ENCODE measurements at regions not wholly inside any gene's neighbourhood (a gene's known extent, or its start where the extent isn't known, plus 50 kb on each side); places are given as distances from the start of the nearest gene placed in this dataset.
A peak's percentile ranks its signal among the peaks of the same experiment; 100 is the strongest.

DNA sequence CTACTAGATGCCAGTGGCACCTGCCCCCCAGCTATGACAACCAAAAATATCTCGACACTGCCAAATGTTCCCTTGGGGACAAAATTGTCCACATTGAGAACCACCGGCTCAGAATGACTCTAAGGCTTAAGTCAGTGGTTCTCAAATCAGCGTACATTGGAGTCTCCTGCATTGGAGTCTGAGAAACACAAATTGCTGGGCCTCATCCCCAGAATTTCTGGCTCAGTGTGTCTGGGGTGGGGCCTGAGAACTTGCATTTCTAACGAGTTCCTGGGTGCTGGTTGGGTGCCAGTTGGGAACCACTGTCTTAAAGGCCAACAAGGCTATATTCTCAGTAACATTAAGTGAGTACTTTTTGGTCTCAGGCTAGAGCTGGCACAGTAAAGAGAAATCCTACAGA is 77.7 kb upstream of the GADD45A start:
- H3K4me1 Mint-ChIP-seq: peaks cover 22% of the 10 kb centered on the region
- H3K27ac Mint-ChIP-seq: peak overlapping the region; percentile 39 to 97 (median 76)
- no peaks in the 10 kb centered on the region for H3K27me3 Mint-ChIP-seq (ENCODE audit: low read depth)
- TF ChIP-seq, protein P1, sequence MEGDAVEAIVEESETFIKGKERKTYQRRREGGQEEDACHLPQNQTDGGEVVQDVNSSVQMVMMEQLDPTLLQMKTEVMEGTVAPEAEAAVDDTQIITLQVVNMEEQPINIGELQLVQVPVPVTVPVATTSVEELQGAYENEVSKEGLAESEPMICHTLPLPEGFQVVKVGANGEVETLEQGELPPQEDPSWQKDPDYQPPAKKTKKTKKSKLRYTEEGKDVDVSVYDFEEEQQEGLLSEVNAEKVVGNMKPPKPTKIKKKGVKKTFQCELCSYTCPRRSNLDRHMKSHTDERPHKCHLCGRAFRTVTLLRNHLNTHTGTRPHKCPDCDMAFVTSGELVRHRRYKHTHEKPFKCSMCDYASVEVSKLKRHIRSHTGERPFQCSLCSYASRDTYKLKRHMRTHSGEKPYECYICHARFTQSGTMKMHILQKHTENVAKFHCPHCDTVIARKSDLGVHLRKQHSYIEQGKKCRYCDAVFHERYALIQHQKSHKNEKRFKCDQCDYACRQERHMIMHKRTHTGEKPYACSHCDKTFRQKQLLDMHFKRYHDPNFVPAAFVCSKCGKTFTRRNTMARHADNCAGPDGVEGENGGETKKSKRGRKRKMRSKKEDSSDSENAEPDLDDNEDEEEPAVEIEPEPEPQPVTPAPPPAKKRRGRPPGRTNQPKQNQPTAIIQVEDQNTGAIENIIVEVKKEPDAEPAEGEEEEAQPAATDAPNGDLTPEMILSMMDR (IDR thresholded peaks at IDR 0.05; ENCODE audit: unreplicated experiment in 3 of 3): no peak
- H3K9me3 Mint-ChIP-seq: peaks cover 6% of the 10 kb centered on the region
- H3K36me3 Mint-ChIP-seq (ENCODE audit: low read depth): no peaks in the 10 kb centered on the region
- H3K4me3 Mint-ChIP-seq: no peak overlapping the region

DNA sequence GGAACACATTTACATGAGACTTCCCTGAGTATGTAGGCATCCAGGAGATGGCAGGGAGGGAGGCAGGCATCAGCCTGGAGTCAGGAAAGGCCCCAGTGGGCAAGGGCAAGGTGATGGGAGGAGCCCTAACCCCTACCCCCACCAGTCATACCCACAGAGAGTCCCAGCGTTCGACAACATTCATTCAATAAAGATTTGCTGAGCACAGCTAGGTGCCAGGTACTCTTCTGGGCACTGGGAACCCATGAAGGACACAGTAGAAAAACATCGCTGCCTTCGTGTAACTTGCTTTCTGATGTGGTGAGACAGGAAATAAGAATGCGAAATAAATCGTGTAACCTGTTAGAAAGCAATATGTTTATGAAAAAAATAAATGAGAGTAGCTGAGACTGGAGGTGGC is 77.3 kb upstream of the GADD45A start:
- no peaks in the 10 kb centered on the region for H3K36me3 Mint-ChIP-seq (ENCODE audit: low read depth)
- TF ChIP-seq, protein P1 (IDR thresholded peaks at IDR 0.05; ENCODE audit: unreplicated experiment in 3 of 3): no peak
- H3K4me1 Mint-ChIP-seq: peaks cover 26% of the 10 kb centered on the region
- H3K27me3 Mint-ChIP-seq (ENCODE audit: low read depth): no peaks in the 10 kb centered on the region
- no peak overlapping the region for H3K4me3 Mint-ChIP-seq
- peak overlapping the region; percentile 57 to 97 (median 60) for H3K27ac Mint-ChIP-seq
- H3K9me3 Mint-ChIP-seq: peaks cover 2% of the 10 kb centered on the region

DNA sequence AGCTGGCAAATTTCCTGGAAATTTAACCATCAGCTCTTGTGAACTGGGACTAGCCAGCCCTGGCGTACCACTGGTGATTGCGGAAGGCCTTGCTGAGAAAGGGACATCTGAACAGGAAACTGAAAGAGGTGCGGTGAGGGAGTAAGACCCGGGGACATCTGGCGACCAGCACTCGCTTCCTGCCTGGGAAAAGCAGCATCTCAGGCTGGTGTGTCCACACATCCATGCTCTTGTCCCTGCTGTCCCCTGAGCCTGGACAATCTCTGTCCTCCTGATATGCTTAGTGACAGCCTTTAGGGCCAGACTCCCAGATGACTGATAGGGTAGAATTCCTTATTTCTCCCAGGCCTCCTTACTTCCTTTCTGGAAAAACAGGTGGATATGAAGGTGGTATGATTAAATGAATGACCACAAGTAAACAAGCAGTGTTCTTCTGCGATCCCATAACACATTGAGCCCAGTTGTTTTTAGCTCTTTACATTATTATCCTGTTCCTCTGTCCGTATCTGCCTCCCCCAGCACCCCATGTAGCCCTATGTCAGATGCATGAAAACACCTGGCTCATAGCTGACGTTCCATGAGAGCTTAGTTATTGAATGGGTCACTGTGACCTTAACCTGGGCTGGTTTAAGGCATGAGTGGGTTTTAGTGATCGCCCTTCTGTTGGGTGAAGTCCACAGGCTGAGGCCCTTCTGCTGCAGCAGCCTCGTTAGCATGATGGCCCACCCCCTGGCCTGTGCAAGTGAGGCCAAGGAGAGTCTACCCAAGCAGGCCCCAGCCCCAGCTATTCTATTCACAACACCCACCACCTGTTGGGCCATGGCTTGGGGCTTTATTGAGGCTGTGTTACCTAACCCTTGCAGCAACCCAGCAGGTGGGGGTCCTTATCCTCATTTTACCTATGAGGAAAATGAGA is 76.1 kb upstream of the GADD45A start:
- peaks cover 34% of the 10 kb centered on the region for H3K4me1 Mint-ChIP-seq
- no peaks in the 10 kb centered on the region for H3K27me3 Mint-ChIP-seq (ENCODE audit: low read depth)
- H3K27ac Mint-ChIP-seq: peak overlapping the region; percentile 60 to 97 (median 93)
- TF ChIP-seq, protein P1 (IDR thresholded peaks at IDR 0.05; ENCODE audit: unreplicated experiment in 3 of 3): no peak
- H3K36me3 Mint-ChIP-seq (ENCODE audit: low read depth): no peaks in the 10 kb centered on the region
- peak overlapping the region in 1 of 3 experiments; percentile 3 for H3K4me3 Mint-ChIP-seq
- no peaks in the 10 kb centered on the region for H3K9me3 Mint-ChIP-seq

DNA sequence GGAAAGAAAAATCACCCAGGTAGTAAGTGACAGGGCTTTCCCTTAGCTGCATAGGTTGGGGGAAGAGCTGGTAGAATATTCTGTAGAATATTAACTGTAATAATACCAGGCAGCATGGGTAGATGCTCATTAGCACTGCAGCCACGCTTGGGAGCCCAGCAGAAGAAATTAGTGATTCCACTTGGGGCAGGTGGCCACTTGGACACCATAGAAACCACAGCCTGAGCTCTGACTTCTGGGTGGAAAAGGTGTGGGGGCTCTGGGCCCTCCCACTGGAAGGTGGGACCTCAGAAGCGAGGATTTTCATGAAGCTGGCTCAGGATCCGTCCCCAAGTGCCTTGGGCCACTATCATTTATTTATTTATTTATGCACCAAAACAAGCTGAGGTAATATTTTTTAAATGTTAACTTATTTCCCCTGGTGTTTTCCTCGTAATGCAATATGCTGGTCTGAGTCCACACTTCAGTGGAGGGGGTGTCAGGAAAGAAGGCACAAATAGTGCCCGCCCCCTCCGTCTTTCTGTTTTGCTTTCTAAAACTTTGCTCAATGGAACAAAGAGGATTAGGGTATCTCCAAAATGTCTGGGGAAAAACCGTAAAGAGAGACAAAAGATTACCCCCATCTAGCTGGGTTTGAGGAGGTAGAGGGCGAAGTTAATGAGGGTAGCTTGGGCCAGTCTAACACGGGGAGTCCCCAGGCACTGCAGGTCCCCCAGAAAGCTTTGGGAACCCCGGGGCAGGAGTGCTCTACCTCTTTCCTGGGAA is 75.2 kb upstream of the GADD45A start:
- H3K4me3 Mint-ChIP-seq: peak overlapping the region in 1 of 3 experiments; percentile 18
- no peaks in the 10 kb centered on the region for H3K36me3 Mint-ChIP-seq (ENCODE audit: low read depth)
- peaks cover 33% of the 10 kb centered on the region for H3K4me1 Mint-ChIP-seq
- peak overlapping the region; percentile 60 to 97 (median 93) for H3K27ac Mint-ChIP-seq
- H3K27me3 Mint-ChIP-seq (ENCODE audit: low read depth): no peaks in the 10 kb centered on the region
- H3K9me3 Mint-ChIP-seq: no peaks in the 10 kb centered on the region
- TF ChIP-seq, protein P1 (IDR thresholded peaks at IDR 0.05; ENCODE audit: unreplicated experiment in 3 of 3): no peak

DNA sequence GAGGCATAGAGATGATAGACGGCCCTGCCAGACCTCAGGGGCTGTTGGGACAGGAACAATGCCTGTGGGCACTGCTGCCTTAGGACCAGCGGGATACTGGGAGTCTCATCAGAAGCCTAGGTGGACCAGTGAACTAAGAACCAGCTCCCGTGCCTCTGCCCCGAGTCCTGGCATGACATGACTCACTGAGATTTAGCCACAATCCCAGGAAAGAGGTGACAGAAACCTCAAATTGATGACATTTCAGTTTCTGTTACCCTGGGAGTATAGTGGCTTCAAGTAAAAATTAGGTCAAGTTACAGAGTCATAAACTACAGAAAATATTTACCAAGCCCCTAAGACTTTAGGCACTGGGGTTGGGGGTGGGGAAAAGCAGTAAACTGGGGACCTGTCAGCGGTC is 74.6 kb upstream of the GADD45A start:
- Mint-ChIP-seq H3K36me3 (ENCODE audit: low read depth) (no peaks in the 10 kb centered on the region), H3K27me3 (ENCODE audit: low read depth) (no peaks in the 10 kb centered on the region), H3K4me1 (peaks cover 26% of the 10 kb centered on the region), H3K9me3 (no peaks in the 10 kb centered on the region), H3K27ac (peak overlapping the region in 1 of 3 experiments; percentile 97), H3K4me3 (no peak overlapping the region)
- TF ChIP-seq, protein P1 (IDR thresholded peaks at IDR 0.05; ENCODE audit: unreplicated experiment in 3 of 3): no peak
